ENCODE measurements at regions not wholly inside any gene's neighbourhood (a gene's known extent, or its start where the extent isn't known, plus 50 kb on each side); places are given as distances from the start of the nearest gene placed in this dataset.

GRCh38 chr9:38322937-38323336 is 69.6 kb upstream of the ALDH1B1 start:
- TF ChIP-seq, protein P1, sequence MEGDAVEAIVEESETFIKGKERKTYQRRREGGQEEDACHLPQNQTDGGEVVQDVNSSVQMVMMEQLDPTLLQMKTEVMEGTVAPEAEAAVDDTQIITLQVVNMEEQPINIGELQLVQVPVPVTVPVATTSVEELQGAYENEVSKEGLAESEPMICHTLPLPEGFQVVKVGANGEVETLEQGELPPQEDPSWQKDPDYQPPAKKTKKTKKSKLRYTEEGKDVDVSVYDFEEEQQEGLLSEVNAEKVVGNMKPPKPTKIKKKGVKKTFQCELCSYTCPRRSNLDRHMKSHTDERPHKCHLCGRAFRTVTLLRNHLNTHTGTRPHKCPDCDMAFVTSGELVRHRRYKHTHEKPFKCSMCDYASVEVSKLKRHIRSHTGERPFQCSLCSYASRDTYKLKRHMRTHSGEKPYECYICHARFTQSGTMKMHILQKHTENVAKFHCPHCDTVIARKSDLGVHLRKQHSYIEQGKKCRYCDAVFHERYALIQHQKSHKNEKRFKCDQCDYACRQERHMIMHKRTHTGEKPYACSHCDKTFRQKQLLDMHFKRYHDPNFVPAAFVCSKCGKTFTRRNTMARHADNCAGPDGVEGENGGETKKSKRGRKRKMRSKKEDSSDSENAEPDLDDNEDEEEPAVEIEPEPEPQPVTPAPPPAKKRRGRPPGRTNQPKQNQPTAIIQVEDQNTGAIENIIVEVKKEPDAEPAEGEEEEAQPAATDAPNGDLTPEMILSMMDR (IDR thresholded peaks at IDR 0.05): no peak
- TF ChIP-seq POLR2A (IDR thresholded peaks at IDR 0.05): no peak

Data from right lobe of liver (tissue), 4 donors.